ENCODE measurements at regions not wholly inside any gene's neighbourhood (a gene's known extent, or its start where the extent isn't known, plus 50 kb on each side); places are given as distances from the start of the nearest gene placed in this dataset.
"Not testable (repeated sequence)": the region's sequence is repeated elsewhere in the genome, so short reads cannot be mapped to it uniquely, and the experiment has no call there.

DNA sequence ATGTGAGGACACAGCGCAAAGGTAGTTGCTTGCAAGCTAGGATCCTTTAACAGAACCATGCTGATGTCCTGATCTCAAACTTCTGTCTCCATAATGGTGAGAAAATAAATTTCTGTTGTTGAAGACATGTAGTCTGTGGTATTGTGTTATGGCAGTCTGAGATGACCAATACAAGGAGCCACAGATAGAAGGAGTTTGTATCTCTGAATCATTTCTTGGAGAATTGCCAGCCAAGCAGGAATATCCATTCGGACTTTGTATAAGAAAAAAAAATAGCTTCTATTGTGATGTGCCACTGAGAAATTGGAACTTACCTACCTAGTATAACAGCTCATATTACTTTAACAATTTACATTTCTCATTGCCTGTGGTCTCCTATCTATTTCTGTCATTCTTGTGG lies 447.6 kb upstream of the CA10 start:
- no peaks in the 10 kb centered on the region for H3K36me3 ChIP-seq (ENCODE audit: control insufficient read depth in 2 of 3, insufficient read depth in 3 of 3, low read length in 3 of 3)
- no peak overlapping the region for H3K4me3 ChIP-seq (ENCODE audit: low read length in 3 of 3)
- no peak for TF ChIP-seq CTCF (IDR thresholded peaks at IDR 0.05; ENCODE audit: borderline replicate concordance, extremely low read depth, insufficient read depth)
- intact Hi-C loops (cut with DNase I): no loop called here
- FAIRE-seq (no peak), DNase-seq (no peak)
- no peaks in the 10 kb centered on the region for H3K9me3 ChIP-seq (ENCODE audit: control insufficient read depth in 2 of 3, insufficient read depth in 1 of 3, low read length in 3 of 3)
- H3K9ac ChIP-seq (ENCODE audit: low read length in 3 of 3): no peak overlapping the region
- H3K27ac ChIP-seq (ENCODE audit: low read depth in 2 of 2, low read length in 2 of 2): no peak overlapping the region
- no peaks in the 10 kb centered on the region for H3K4me1 ChIP-seq (ENCODE audit: control insufficient read depth in 2 of 3, insufficient read depth in 2 of 3, low read depth in 1 of 3, low read length in 3 of 3)
- no peaks in the 10 kb centered on the region for H3K27me3 ChIP-seq (ENCODE audit: control insufficient read depth, insufficient read depth, low read length)

DNA sequence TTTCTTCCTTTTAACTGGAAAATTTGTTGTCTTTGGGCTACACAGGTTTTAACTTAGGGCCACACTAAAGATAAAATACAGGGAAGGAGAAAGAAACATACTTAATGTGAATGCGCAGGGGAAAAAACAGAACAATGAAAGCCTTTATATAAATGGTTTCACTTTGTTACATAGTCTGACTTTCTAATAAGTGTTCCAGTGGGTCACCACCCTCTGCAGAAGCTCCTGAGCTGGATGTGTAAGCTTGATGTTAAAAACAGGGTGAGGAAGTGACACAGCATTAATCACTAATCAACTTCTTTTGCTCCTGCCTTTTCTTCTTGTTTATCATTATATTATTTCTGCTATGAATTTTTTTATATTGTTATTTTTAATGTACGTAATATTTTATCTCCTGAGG lies 445.6 kb upstream of the CA10 start:
- no peak for TF ChIP-seq CTCF (IDR thresholded peaks at IDR 0.05; ENCODE audit: borderline replicate concordance, extremely low read depth, insufficient read depth)
- Histone ChIP-seq H3K4me3 (ENCODE audit: low read length in 3 of 3) (no peak overlapping the region), H3K27me3 (ENCODE audit: control insufficient read depth, insufficient read depth, low read length) (no peaks in the 10 kb centered on the region), H3K9ac (ENCODE audit: low read length in 3 of 3) (no peak overlapping the region), H3K4me1 (ENCODE audit: control insufficient read depth in 2 of 3, insufficient read depth in 2 of 3, low read depth in 1 of 3, low read length in 3 of 3) (no peaks in the 10 kb centered on the region), H3K27ac (ENCODE audit: low read depth in 2 of 2, low read length in 2 of 2) (no peak overlapping the region), H3K36me3 (ENCODE audit: control insufficient read depth in 2 of 3, insufficient read depth in 3 of 3, low read length in 3 of 3) (no peaks in the 10 kb centered on the region), H3K9me3 (ENCODE audit: control insufficient read depth in 2 of 3, insufficient read depth in 1 of 3, low read length in 3 of 3) (no peaks in the 10 kb centered on the region)
- intact Hi-C loops (cut with DNase I): no loop called here
- no peak for DNase-seq
- no peak for FAIRE-seq

DNA sequence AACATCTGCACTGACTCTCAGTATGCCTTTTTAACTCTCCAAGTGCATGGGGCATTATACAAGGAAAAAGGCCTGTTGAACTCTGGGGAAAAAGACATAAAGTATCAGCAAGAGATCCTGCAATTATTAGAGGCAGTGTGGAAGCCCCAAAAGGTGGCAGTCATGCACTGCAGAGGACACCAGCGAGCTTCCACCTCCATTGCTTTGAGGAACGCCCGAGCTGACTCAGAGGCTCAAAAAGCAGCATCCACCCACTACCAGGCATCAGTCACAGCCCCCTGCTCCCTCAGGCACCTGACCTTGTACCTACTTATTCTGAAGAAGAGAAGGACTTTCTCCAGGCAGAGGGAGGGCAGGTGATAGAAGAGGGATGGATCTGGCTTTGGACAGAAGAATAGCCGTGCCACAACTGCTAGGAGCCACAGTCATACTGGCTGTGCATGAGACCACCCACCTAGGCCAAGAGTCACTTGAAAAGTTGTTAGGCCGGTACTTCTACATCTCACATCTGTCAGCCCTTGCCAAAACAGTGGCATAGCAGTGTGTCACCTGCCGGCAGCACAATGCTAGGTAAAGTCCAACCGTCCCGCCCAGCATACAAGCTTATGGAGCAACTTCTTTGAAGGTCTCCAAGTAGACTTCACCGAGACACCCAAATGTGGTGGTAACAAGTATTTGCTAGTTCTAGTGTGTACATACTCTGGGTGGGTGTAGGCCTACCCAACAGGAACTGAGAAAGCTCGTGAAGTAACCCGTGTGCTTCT lies 439.1 kb upstream of the CA10 start:
- intact Hi-C loops (cut with DNase I); FAIRE-seq; H3K9me3 ChIP-seq (ENCODE audit: control insufficient read depth in 2 of 3, insufficient read depth in 1 of 3, low read length in 3 of 3); H3K4me3 ChIP-seq (ENCODE audit: low read length in 3 of 3); H3K36me3 ChIP-seq (ENCODE audit: control insufficient read depth in 2 of 3, insufficient read depth in 3 of 3, low read length in 3 of 3); H3K4me1 ChIP-seq (ENCODE audit: control insufficient read depth in 2 of 3, insufficient read depth in 2 of 3, low read depth in 1 of 3, low read length in 3 of 3); H3K27ac ChIP-seq (ENCODE audit: low read depth in 2 of 2, low read length in 2 of 2); H3K9ac ChIP-seq (ENCODE audit: low read length in 3 of 3); H3K27me3 ChIP-seq (ENCODE audit: control insufficient read depth, insufficient read depth, low read length): not testable (repeated sequence)
- DNase-seq: peak in 1 of 5 donors; percentile 11

DNA sequence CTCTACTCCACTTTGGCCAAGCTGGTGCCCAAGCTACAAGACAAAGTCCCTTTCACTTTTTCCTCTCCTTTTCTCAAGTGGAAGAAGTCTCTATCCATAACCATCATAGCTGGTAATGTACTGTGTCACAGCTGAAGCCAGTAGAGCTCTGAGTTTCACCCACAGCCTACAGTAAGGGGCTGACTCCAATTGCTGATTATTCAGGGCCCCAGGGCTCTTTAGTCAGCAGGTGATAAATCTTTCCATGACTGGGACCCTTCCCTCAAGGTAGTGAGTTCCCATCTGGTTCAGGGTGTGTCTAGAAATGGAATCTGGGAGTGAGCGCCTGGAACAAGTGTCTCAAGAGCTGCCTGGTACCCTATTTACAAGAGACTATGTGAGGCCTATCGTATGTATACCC lies 436.0 kb upstream of the CA10 start:
- no peaks in the 10 kb centered on the region for H3K36me3 ChIP-seq (ENCODE audit: control insufficient read depth in 2 of 3, insufficient read depth in 3 of 3, low read length in 3 of 3)
- intact Hi-C loops (cut with DNase I): no loop called here
- H3K27me3 ChIP-seq (ENCODE audit: control insufficient read depth, insufficient read depth, low read length): no peaks in the 10 kb centered on the region
- no peaks in the 10 kb centered on the region for H3K9me3 ChIP-seq (ENCODE audit: control insufficient read depth in 2 of 3, insufficient read depth in 1 of 3, low read length in 3 of 3)
- no peak for DNase-seq
- H3K4me1 ChIP-seq (ENCODE audit: control insufficient read depth in 2 of 3, insufficient read depth in 2 of 3, low read depth in 1 of 3, low read length in 3 of 3): no peaks in the 10 kb centered on the region
- H3K27ac ChIP-seq (ENCODE audit: low read depth in 2 of 2, low read length in 2 of 2): no peak overlapping the region
- no peak overlapping the region for H3K9ac ChIP-seq (ENCODE audit: low read length in 3 of 3)
- no peak for FAIRE-seq
- TF ChIP-seq CTCF (IDR thresholded peaks at IDR 0.05; ENCODE audit: borderline replicate concordance, extremely low read depth, insufficient read depth): no peak
- H3K4me3 ChIP-seq (ENCODE audit: low read length in 3 of 3): no peak overlapping the region

All from kidney (tissue), 13 donors.